HUES48 (cell line): ENCODE measurements at regions not wholly inside any gene's neighbourhood (a gene's known extent, or its start where the extent isn't known, plus 50 kb on each side); places are given as distances from the start of the nearest gene placed in this dataset.
A peak's percentile ranks its signal among the peaks of the same experiment; 100 is the strongest.

Source experiments
- H3K27ac ChIP-seq: one replicate; pipeline ENCODE4 v1.7.0; 2013; ENCODE audit warnings: low read depth, low read length, inconsistent platforms
- H3K27me3 ChIP-seq: 2 replicates; pipeline ENCODE4 v1.6.1; 2013; ENCODE audit warnings: mild to moderate bottlenecking, low read length; ENCODE audit not compliant: control insufficient read depth, insufficient read depth
- H3K36me3 ChIP-seq: 2 replicates; pipeline ENCODE4 v1.6.1; 2013; ENCODE audit warnings: low read length; ENCODE audit not compliant: control insufficient read depth, insufficient read depth
- H3K4me1 ChIP-seq: 2 replicates; pipeline ENCODE4 v1.6.1; 2013; ENCODE audit warnings: mild to moderate bottlenecking, low read length; ENCODE audit not compliant: control insufficient read depth, insufficient read depth
- H3K4me3 ChIP-seq: 2 replicates; pipeline ENCODE4 v1.5.1; 2013; ENCODE audit warnings: mild to moderate bottlenecking, low read depth, low read length
- H3K9ac ChIP-seq: 2 replicates; pipeline ENCODE4 v1.6.1; 2013; ENCODE audit warnings: mild to moderate bottlenecking, low read depth, low read length, moderate library complexity
- H3K9me3 ChIP-seq: 2 replicates; pipeline ENCODE4 v1.6.1; 2013; ENCODE audit warnings: low read length; ENCODE audit not compliant: control insufficient read depth, insufficient read depth

DNA sequence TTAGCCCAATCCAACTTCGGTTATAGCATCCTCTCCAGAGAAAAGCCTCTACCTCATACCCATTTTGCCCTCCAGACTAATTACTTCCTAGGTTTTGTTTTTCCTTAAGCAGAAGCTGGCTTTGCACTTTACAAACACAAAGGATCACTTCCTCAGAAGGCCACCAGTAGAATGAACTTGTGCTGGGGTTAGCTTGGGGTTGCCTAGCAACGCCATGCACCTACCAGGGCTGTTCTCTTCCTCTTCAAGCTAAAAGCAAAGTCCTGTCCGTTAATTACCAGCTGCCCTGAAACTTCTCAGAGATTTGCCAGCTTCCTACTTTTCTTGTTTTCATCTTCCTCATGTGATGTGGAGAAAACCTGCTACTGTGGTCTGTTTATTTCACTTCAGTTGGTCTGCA is 132.0 kb upstream of the WWC1 start:
- Histone ChIP-seq H3K27me3 (no peaks in the 10 kb centered on the region), H3K4me1 (peaks cover 15% of the 10 kb centered on the region), H3K36me3 (no peaks in the 10 kb centered on the region), H3K9me3 (no peaks in the 10 kb centered on the region), H3K9ac (no peak overlapping the region), H3K4me3 (no peak overlapping the region), H3K27ac (no peak overlapping the region)

DNA sequence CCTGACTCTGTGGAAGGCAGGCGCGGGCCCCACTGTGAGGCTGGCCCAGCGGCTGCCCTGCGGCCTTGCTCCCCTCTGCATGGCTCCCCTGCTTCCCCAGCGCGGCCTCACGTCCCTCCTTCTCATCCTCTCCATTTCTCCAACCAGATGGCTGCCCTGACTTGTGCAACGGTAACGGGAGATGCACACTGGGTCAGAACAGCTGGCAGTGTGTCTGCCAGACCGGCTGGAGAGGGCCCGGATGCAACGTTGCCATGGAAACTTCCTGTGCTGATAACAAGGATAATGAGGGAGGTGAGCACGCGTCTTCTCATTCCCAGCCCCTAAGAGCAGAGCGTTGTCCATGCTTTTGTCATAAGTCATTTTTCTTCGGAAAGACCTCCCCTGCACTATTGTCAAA is 129.0 kb upstream of the WWC1 start:
- no peak overlapping the region for H3K4me3 ChIP-seq
- H3K36me3 ChIP-seq = no peaks in the 10 kb centered on the region
- peaks cover 37% of the 10 kb centered on the region for H3K4me1 ChIP-seq
- no peak overlapping the region for H3K9ac ChIP-seq
- no peaks in the 10 kb centered on the region for H3K9me3 ChIP-seq
- no peak overlapping the region for H3K27ac ChIP-seq
- no peaks in the 10 kb centered on the region for H3K27me3 ChIP-seq

DNA sequence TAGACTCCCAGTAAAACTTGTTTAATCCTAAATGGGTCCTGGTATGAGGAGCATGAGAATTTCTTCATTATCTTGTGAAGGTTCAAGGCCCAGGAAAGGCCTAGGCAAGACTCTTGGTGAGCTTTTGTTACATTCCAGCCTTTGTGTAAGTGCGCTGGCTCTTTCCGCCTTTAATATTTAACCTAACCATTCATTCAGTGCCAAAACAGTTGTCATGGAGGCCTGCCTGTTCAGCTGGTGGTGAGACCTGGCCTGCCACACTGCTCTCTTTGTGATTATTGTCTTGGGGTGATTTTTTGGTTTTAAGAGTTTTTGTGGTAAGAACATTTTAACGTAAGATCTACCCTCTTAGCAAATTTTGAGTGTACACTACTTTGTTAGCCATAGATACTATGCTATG is 127.5 kb upstream of the WWC1 start:
- Histone ChIP-seq H3K36me3 (no peaks in the 10 kb centered on the region), H3K4me3 (no peak overlapping the region), H3K9ac (no peak overlapping the region), H3K27me3 (no peaks in the 10 kb centered on the region), H3K27ac (no peak overlapping the region), H3K9me3 (no peaks in the 10 kb centered on the region), H3K4me1 (peaks cover 37% of the 10 kb centered on the region)

DNA sequence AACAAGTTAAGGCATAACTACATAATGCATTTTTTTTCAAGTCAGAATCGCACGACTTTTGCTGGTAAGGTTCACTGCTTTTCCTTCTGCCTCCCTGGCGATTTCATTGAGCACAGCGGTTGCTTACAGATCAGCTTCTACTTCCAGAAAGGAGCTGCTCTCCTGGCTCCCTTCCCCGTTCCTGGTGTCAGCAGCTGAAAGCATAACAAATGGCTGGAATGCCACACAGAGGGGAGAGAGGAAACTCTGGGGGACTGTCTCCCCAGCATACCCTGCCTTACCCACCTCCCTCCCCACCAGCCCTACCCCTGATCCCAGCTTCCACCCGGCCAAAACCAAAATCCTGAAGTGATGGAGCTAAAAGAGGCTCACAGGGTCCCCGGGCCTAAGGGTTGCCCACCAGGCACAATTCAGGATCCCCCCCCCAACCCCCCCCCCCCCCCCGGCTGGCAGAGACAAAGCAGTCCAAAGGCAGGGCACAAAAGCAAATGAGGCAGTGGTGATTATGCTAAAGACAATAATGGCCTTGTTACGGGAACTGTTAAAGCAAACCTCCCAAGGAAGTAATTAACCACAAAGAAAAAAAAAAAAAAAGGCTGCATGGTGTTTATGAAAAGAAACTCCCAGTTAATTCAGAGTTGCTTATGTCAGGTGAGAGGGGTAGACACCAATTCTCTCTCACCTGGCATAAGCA is 126.1 kb upstream of the WWC1 start:
- peak overlapping the region; percentile 41 for H3K4me3 ChIP-seq
- no peaks in the 10 kb centered on the region for H3K27me3 ChIP-seq
- H3K9ac ChIP-seq = 0 out of 2 replicates have a peak overlapping the region, but pooled peaks have one; percentile 21
- H3K9me3 ChIP-seq = no peaks in the 10 kb centered on the region
- H3K36me3 ChIP-seq = no peaks in the 10 kb centered on the region
- peak overlapping the region; percentile 50 for H3K27ac ChIP-seq
- peaks cover 28% of the 10 kb centered on the region for H3K4me1 ChIP-seq

DNA sequence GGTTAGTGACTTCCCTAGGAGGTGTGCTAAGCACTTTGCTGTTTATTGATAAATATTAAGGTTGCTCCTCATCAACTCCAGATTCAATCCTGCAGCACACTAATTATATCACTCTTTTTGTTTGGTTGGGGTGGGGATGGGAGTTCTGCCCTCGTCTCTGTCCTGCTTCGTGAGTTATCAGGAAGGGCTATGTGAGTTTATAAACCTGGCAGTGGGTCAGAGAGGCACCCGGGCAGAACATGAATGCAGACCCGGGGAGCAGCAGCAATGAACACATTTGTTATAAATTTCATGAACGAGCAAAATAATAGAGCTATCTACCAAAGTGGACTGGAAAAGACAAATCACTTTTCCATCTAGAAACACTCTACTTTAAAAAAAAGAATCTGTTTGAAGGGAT is 125.5 kb upstream of the WWC1 start:
- Histone ChIP-seq H3K9ac (no peak overlapping the region), H3K27me3 (no peaks in the 10 kb centered on the region), H3K36me3 (no peaks in the 10 kb centered on the region), H3K9me3 (no peaks in the 10 kb centered on the region), H3K4me1 (peaks cover 28% of the 10 kb centered on the region), H3K4me3 (no peak overlapping the region), H3K27ac (no peak overlapping the region)

DNA sequence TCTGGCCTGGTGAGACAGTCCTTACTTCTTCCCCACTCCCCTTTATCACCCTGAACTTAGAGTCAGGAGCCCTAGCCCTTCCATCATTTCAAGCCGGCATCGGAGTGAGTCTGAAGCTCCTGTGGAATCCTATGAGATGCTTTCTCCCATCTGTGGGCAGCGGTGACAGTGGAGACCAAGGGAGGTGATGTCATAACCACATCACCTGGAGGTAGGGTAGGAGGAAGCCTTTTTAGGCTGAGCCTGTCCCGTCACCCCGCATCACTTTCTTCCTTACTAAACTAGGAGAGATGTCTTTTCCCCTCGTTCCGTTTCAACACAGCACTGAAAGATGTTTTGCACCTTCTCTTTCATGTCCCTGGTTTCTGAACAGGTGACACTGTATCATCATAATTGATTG is 124.1 kb upstream of the WWC1 start:
- Histone ChIP-seq H3K9ac (no peak overlapping the region), H3K27me3 (no peaks in the 10 kb centered on the region), H3K4me3 (no peak overlapping the region), H3K9me3 (no peaks in the 10 kb centered on the region), H3K36me3 (no peaks in the 10 kb centered on the region), H3K27ac (no peak overlapping the region), H3K4me1 (peaks cover 28% of the 10 kb centered on the region)

DNA sequence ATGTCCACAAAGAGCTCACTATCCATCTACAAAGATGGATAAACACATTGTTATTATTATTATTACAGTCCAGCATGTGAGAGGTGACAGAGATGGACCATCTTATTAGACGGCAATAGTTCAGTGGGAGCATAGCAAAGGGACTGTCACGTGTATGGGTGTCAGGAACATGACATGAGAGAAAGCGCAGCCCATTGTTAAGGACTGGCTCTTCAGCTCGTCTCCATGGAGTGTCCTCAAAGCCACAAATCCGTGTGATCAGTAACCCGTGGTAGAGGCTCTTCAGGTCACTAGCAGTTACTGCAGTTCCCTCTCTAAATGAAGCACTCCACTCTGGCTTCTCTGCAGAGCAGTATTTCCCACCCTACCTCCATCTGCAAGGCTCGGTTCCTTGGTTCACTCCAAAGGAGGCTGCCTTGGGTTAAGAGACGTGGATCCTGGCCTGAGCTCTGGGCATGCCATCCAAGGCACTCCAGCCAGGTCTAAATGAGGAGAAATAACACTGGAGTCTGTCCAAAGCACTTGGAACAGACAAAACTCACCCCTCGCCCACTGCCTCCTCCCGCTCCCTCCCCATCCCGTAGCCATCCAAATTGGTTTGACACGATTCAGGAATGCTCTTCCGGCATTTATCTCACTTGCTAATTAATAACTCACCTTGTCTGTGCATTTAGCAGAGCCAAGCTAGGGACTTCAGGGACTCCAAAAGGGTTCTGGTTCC is 122.3 kb upstream of the WWC1 start:
- no peak overlapping the region for H3K27ac ChIP-seq
- H3K9me3 ChIP-seq = no peaks in the 10 kb centered on the region
- no peaks in the 10 kb centered on the region for H3K36me3 ChIP-seq
- H3K9ac ChIP-seq = no peak overlapping the region
- H3K4me1 ChIP-seq = peaks cover 25% of the 10 kb centered on the region
- H3K4me3 ChIP-seq = no peak overlapping the region
- H3K27me3 ChIP-seq = no peaks in the 10 kb centered on the region

DNA sequence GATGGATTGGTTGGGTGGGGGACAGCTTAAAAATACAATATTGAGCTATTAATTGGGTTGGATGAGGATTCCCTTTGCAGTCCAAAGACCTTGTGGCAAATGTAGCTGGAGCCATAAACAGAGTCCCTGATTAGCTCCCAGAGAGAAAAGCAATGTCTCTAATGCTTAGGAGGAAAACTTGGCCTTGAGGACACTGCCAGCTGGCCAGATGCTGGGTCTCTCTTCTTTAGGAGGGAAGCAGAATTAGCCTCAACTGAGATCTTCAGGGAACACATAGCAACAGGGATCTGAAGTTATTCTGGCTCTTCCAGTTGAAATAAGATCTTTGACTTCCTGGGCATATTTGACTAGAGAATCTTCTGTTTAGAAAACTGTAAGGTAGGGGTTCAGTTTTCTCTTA is 121.7 kb upstream of the WWC1 start:
- no peaks in the 10 kb centered on the region for H3K27me3 ChIP-seq
- no peaks in the 10 kb centered on the region for H3K36me3 ChIP-seq
- H3K9ac ChIP-seq = no peak overlapping the region
- no peak overlapping the region for H3K27ac ChIP-seq
- H3K4me3 ChIP-seq = no peak overlapping the region
- no peaks in the 10 kb centered on the region for H3K9me3 ChIP-seq
- H3K4me1 ChIP-seq = peaks cover 18% of the 10 kb centered on the region

DNA sequence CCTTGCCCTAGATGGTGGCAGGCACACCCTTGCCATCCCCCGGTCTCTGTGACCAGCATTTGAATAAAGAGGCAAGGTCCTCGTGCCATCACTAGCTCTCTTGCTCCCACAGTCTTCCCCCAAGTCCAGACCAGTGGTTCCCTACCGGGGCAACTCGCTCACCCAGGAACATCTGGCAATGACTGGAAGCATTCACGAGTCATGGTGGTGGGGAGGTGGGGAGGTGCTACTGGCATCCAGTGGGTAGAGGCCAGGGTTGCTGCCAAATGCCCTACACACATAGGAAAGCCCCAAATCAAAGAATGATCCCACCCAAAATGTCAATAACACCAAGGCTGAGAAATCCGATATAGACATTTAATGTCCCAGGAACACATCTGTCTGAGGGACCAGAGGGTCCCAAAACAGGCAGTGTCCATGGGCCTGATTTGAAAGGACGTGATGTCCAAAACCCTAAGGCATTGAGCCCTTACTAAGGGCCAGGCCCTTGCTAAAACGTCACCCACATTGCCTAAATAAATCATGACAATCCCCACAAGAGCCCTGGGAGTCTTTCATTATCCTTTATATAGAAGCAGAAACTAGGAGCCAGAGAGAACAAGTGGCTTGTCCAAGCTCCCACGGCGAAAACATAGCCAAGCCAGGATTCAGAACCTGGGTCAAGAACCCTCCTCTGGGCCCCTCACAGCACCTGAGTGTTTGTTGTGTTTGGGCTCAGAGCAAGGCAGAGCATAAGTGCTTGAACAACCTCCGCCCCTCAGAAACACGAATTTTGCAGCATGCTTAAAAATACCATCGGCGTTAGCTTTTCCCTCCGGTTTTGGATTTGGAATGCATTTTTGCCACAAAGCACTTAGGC is 119.3 kb upstream of the WWC1 start:
- Histone ChIP-seq H3K4me1 (no peaks in the 10 kb centered on the region), H3K9me3 (no peaks in the 10 kb centered on the region), H3K27ac (no peak overlapping the region), H3K27me3 (no peaks in the 10 kb centered on the region), H3K9ac (no peak overlapping the region), H3K4me3 (no peak overlapping the region), H3K36me3 (no peaks in the 10 kb centered on the region)

DNA sequence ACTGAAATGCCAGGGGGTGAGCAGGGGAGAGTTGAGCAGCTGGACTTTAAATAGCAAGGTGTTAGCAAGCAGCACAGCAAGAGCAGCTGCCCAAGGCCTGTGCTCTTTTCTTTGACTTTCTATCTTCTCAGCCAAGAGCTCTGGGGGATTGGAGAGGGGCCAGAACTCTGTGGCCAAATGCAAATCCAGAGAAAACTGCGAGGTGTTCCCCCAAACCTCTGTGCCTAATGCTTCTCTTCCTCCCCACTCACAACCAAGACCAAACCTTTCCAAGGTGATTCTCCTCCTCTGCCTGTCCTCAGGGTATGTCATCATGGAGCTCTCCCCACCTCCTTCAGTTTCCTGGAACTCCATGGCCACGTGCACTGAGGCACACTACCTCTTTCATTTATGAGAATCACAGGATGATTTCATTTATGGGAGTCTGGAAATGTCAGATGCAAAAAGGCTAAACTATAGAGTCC is 118.7 kb upstream of the WWC1 start:
- H3K9ac ChIP-seq = no peak overlapping the region
- no peaks in the 10 kb centered on the region for H3K36me3 ChIP-seq
- H3K27ac ChIP-seq = no peak overlapping the region
- no peak overlapping the region for H3K4me3 ChIP-seq
- no peaks in the 10 kb centered on the region for H3K27me3 ChIP-seq
- no peaks in the 10 kb centered on the region for H3K9me3 ChIP-seq
- H3K4me1 ChIP-seq = peaks cover 2% of the 10 kb centered on the region; the same call in 1 of the 2 replicates

DNA sequence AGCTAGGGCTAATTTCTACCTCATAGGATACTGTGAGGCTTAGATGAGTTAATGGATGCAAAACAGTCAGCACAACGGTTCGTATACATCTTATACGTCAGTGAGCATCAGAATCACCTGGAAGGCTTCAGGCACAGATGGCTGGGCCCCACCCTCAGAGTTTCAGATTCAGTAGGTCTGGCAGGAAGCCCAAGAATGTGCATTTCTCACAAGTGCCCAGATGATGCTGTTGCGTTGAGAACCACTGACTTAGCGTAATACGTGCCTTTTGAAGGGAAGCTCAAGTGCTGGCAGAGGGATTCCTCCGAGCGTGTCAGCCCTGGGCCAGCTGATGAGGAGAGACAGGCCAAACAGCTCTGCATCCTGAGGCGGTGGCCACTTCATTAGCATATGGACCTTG is 117.1 kb upstream of the WWC1 start:
- H3K27me3 ChIP-seq = no peaks in the 10 kb centered on the region
- no peak overlapping the region for H3K4me3 ChIP-seq
- H3K27ac ChIP-seq = no peak overlapping the region
- H3K9me3 ChIP-seq = no peaks in the 10 kb centered on the region
- H3K9ac ChIP-seq = no peak overlapping the region
- peaks cover 5% of the 10 kb centered on the region; the same call in 1 of the 2 replicates for H3K4me1 ChIP-seq
- H3K36me3 ChIP-seq = no peaks in the 10 kb centered on the region
